ENCODE measurements at regions not wholly inside any gene's neighbourhood (a gene's known extent, or its start where the extent isn't known, plus 50 kb on each side); places are given as distances from the start of the nearest gene placed in this dataset.

- no peaks in the 10 kb centered on the region for H3K4me1 ChIP-seq (ENCODE audit: control insufficient read depth, insufficient read depth, low read length)
- no peak overlapping the region for H3K4me3 ChIP-seq (ENCODE audit: insufficient read depth, low read depth, low read length)
- H3K79me1 ChIP-seq (ENCODE audit: low read depth in 1 of 2, low read length in 2 of 2), result no peaks in the 10 kb centered on the region
- H3K36me3 ChIP-seq (ENCODE audit: control insufficient read depth, insufficient read depth, low read length), result no peaks in the 10 kb centered on the region
- no peak overlapping the region for H3K4ac ChIP-seq (ENCODE audit: low read depth, low read length)
- H4K20me1 ChIP-seq (ENCODE audit: insufficient read depth, low read length), result no peaks in the 10 kb centered on the region
- ChIA-PET POLR2A (ENCODE audit: unreplicated experiment) (no interaction called here), CTCF (interaction anchor here (3.0 kb wide), 1 partner anchor 182 kb away, joined by 7 read pairs; the partner anchor contains the start of gene MGAT5B)
- no TSS peak for BruUV-seq (replicated peaks)
- H3K27ac ChIP-seq (ENCODE audit: insufficient read depth, low read length), result no peak overlapping the region
- H2AK5ac ChIP-seq (ENCODE audit: low read depth, low read length), result no peak overlapping the region
- H2AK9ac ChIP-seq (replicated peaks; ENCODE audit: low read depth, low read length, poor library complexity), result no peak overlapping the region
- no peak for DNase-seq
- no peak overlapping the region for H2AFZ ChIP-seq (replicated peaks; ENCODE audit: low read length, poor library complexity)
- no peak overlapping the region for H3K14ac ChIP-seq (replicated peaks; ENCODE audit: low read depth, low read length)
- intact Hi-C loops (cut with micrococcal nuclease), result no loop called here
- H3K4me2 ChIP-seq (ENCODE audit: low read depth, low read length), result no peak overlapping the region
- no peak overlapping the region for H2BK15ac ChIP-seq (ENCODE audit: low read depth, low read length)
- peaks cover 60% of the 10 kb centered on the region for H3K27me3 ChIP-seq (ENCODE audit: control insufficient read depth, insufficient read depth, low read length)
- no peak overlapping the region for H4K5ac ChIP-seq (ENCODE audit: low read depth, low read length)
- no peak overlapping the region for H3K56ac ChIP-seq (ENCODE audit: extremely low read depth, insufficient read depth, low read length)
- H3K23ac ChIP-seq (ENCODE audit: low read depth, low read length), result no peak overlapping the region
- H2BK5ac ChIP-seq (ENCODE audit: low read depth, low read length, poor library complexity, severe bottlenecking), result no peak overlapping the region
- H4K91ac ChIP-seq (ENCODE audit: insufficient read depth, low read depth, low read length), result no peak overlapping the region
- no peaks in the 10 kb centered on the region for H3K9me1 ChIP-seq (ENCODE audit: insufficient read depth, low read length)
- in situ Hi-C loops (cut with MboI; ENCODE audit: low sequenced_read_pairs), result no loop called here
- no peak overlapping the region for H3K18ac ChIP-seq (ENCODE audit: low read depth, low read length)
- no peaks in the 10 kb centered on the region for H3K9me3 ChIP-seq (ENCODE audit: control insufficient read depth, insufficient read depth, low read length)
- WGBS, 2 experiments (ENCODE audit: extremely low coverage in 2 of 2, insufficient read length in 1 of 2), result 81% methylated on average over 6 of the region's 12 CpGs; no CpG with 5 or more reads in 1 of the 2 experiments
- TF ChIP-seq RAD21 (IDR thresholded peaks at IDR 0.05; ENCODE audit: low read length) (no peak), BHLHE40 (IDR thresholded peaks at IDR 0.05; ENCODE audit: low read depth, low read length) (no peak), FOS (IDR thresholded peaks at IDR 0.05; ENCODE audit: low read depth, low read length) (no peak), POLR2A (IDR thresholded peaks at IDR 0.05; ENCODE audit: low read depth, low read length) (no peak), MAZ (IDR thresholded peaks at IDR 0.05; ENCODE audit: borderline replicate concordance, low read depth, low read length) (no peak), SMC3 (IDR thresholded peaks at IDR 0.05; ENCODE audit: low read depth, low read length) (no peak), NFE2L2 (IDR thresholded peaks at IDR 0.05; ENCODE audit: low read depth, low read length) (no peak), MAFK (IDR thresholded peaks at IDR 0.05; ENCODE audit: low read depth, low read length) (no peak), CEBPB (IDR thresholded peaks at IDR 0.05; ENCODE audit: low read depth, low read length) (no peak), CTCF (conservative IDR thresholded peaks at IDR 0.05; ENCODE audit: low read depth, low read length) (no peak), USF2 (IDR thresholded peaks at IDR 0.05; ENCODE audit: low read depth, low read length) (no peak), MXI1 (IDR thresholded peaks at IDR 0.05; ENCODE audit: borderline replicate concordance, low read depth, low read length) (no peak), RFX5 (IDR thresholded peaks at IDR 0.05; ENCODE audit: low read depth, low read length) (no peak), RCOR1 (IDR thresholded peaks at IDR 0.05; ENCODE audit: insufficient replicate concordance, low read length) (no peak), CHD1 (IDR thresholded peaks at IDR 0.05; ENCODE audit: low read depth, low read length) (no peak), ELK1 (IDR thresholded peaks at IDR 0.05; ENCODE audit: borderline replicate concordance, low read depth, low read length) (no peak)
- H2BK20ac ChIP-seq (ENCODE audit: low read depth, low read length), result no peak overlapping the region
- H2BK120ac ChIP-seq (ENCODE audit: low read depth, low read length), result no peak overlapping the region
- no peak for ATAC-seq (ENCODE audit: low read depth)
- H4K8ac ChIP-seq (ENCODE audit: low read depth in 2 of 2, low read length in 2 of 2), result no peak overlapping the region
- no peak overlapping the region for H3K9ac ChIP-seq (ENCODE audit: low read depth, low read length)
- dilution Hi-C loops (cut with HindIII; ENCODE audit: low sequenced_read_pairs, unreplicated experiment), result no loop called here
Observed at GRCh38 chr17:77049440-77049839, 91.3 kb upstream of the SEC14L1 start.

All from IMR-90 (cell line).